ENCODE measurements at regions not wholly inside any gene's neighbourhood (a gene's known extent, or its start where the extent isn't known, plus 50 kb on each side); places are given as distances from the start of the nearest gene placed in this dataset.

GRCh38 chr5:165304193-165304827 lies 1798.9 kb downstream of the MAT2B start:
- no peaks in the 10 kb centered on the region for H3K9me3 ChIP-seq (ENCODE audit: severe bottlenecking)
- TF ChIP-seq CTCF (IDR thresholded peaks at IDR 0.05; ENCODE audit: poor library complexity, severe bottlenecking), result no peak
- no peaks in the 10 kb centered on the region for H3K27me3 ChIP-seq (ENCODE audit: insufficient read depth, poor library complexity, severe bottlenecking)
- H3K27ac ChIP-seq (ENCODE audit: poor library complexity, severe bottlenecking), result no peak overlapping the region
- no peak for ATAC-seq (ENCODE audit: low read depth)
- no peak overlapping the region for H3K4me3 ChIP-seq (ENCODE audit: severe bottlenecking)
- DNase-seq (ENCODE audit: low spot score), result no peak
- peaks cover 6% of the 10 kb centered on the region for H3K4me1 ChIP-seq (ENCODE audit: insufficient read depth, poor library complexity, severe bottlenecking)
- no peaks in the 10 kb centered on the region for H3K36me3 ChIP-seq (ENCODE audit: low read depth)

GRCh38 chr5:165305596-165305995 lies 1800.2 kb downstream of the MAT2B start:
- H3K27me3 ChIP-seq (ENCODE audit: insufficient read depth, poor library complexity, severe bottlenecking), result no peaks in the 10 kb centered on the region
- H3K4me3 ChIP-seq (ENCODE audit: severe bottlenecking), result no peak overlapping the region
- no peak for ATAC-seq (ENCODE audit: low read depth)
- peaks cover 13% of the 10 kb centered on the region for H3K4me1 ChIP-seq (ENCODE audit: insufficient read depth, poor library complexity, severe bottlenecking)
- no peak for DNase-seq (ENCODE audit: low spot score)
- H3K36me3 ChIP-seq (ENCODE audit: low read depth), result no peaks in the 10 kb centered on the region
- no peak overlapping the region for H3K27ac ChIP-seq (ENCODE audit: poor library complexity, severe bottlenecking)
- no peaks in the 10 kb centered on the region for H3K9me3 ChIP-seq (ENCODE audit: severe bottlenecking)
- TF ChIP-seq CTCF (IDR thresholded peaks at IDR 0.05; ENCODE audit: poor library complexity, severe bottlenecking), result no peak

- Histone ChIP-seq H3K27me3 (ENCODE audit: insufficient read depth, poor library complexity, severe bottlenecking) (no peaks in the 10 kb centered on the region), H3K4me3 (ENCODE audit: severe bottlenecking) (no peak overlapping the region), H3K4me1 (ENCODE audit: insufficient read depth, poor library complexity, severe bottlenecking) (peaks cover 13% of the 10 kb centered on the region), H3K9me3 (ENCODE audit: severe bottlenecking) (no peaks in the 10 kb centered on the region), H3K36me3 (ENCODE audit: low read depth) (no peaks in the 10 kb centered on the region), H3K27ac (ENCODE audit: poor library complexity, severe bottlenecking) (peak overlapping the region; percentile 41)
- no peak for TF ChIP-seq CTCF (IDR thresholded peaks at IDR 0.05; ENCODE audit: poor library complexity, severe bottlenecking)
- DNase-seq (ENCODE audit: low spot score) (no peak), ATAC-seq (ENCODE audit: low read depth) (peak; percentile 95)
Measured at GRCh38 chr5:165309446-165309845, 1804.0 kb downstream of the MAT2B start.

GRCh38 chr5:165310031-165310430 lies 1804.6 kb downstream of the MAT2B start:
- Histone ChIP-seq H3K4me3 (ENCODE audit: severe bottlenecking) (no peak overlapping the region), H3K27me3 (ENCODE audit: insufficient read depth, poor library complexity, severe bottlenecking) (no peaks in the 10 kb centered on the region), H3K27ac (ENCODE audit: poor library complexity, severe bottlenecking) (peak overlapping the region; percentile 41), H3K9me3 (ENCODE audit: severe bottlenecking) (no peaks in the 10 kb centered on the region), H3K4me1 (ENCODE audit: insufficient read depth, poor library complexity, severe bottlenecking) (peaks cover 13% of the 10 kb centered on the region), H3K36me3 (ENCODE audit: low read depth) (no peaks in the 10 kb centered on the region)
- TF ChIP-seq CTCF (IDR thresholded peaks at IDR 0.05; ENCODE audit: poor library complexity, severe bottlenecking), result no peak
- ATAC-seq (ENCODE audit: low read depth) (peak; percentile 5; the same call in 1 of the 3 replicates), DNase-seq (ENCODE audit: low spot score) (no peak)

- ATAC-seq (ENCODE audit: low read depth), result peak; percentile 92
- no peak overlapping the region for H3K4me3 ChIP-seq (ENCODE audit: severe bottlenecking)
- H3K27ac ChIP-seq (ENCODE audit: poor library complexity, severe bottlenecking), result peak overlapping the region; percentile 76
- no peaks in the 10 kb centered on the region for H3K27me3 ChIP-seq (ENCODE audit: insufficient read depth, poor library complexity, severe bottlenecking)
- DNase-seq (ENCODE audit: low spot score), result no peak
- peaks cover 40% of the 10 kb centered on the region for H3K4me1 ChIP-seq (ENCODE audit: insufficient read depth, poor library complexity, severe bottlenecking)
- H3K36me3 ChIP-seq (ENCODE audit: low read depth), result no peaks in the 10 kb centered on the region; the same call in 1 of the 2 replicates
- H3K9me3 ChIP-seq (ENCODE audit: severe bottlenecking), result peaks cover 4% of the 10 kb centered on the region
- no peak for TF ChIP-seq CTCF (IDR thresholded peaks at IDR 0.05; ENCODE audit: poor library complexity, severe bottlenecking)
Measured at GRCh38 chr5:165321912-165322311, 1816.5 kb downstream of the MAT2B start.
